Activated T-helper 1 cell treated with anti-CD3 and anti-CD28 coated beads, Interleukin-12 subunit alpha, Interleukin-12 subunit beta, Interleukin-2, Interleukin-4 antibody, amounts not matched to agents 30 ng/mL and 10 ng/mL and 1 ng/mL, durations not matched to agents 14 hours and 24 hours and 36 hours (primary cell): ENCODE measurements at regions not wholly inside any gene's neighbourhood (a gene's known extent, or its start where the extent isn't known, plus 50 kb on each side); places are given as distances from the start of the nearest gene placed in this dataset.

Source experiments
- DNase-seq: peaks from one replicate; pipeline ENCODE4 v3.0.0; 2021; ENCODE audit warnings: low spot score
- H3K27ac Mint-ChIP-seq: one replicate; pipeline ENCODE4 v1.8.0; 2021; ENCODE audit warnings: mild to moderate bottlenecking, mixed read lengths
- H3K27me3 Mint-ChIP-seq: one replicate; pipeline ENCODE4 v1.8.0; 2022; ENCODE audit warnings: mild to moderate bottlenecking, moderate library complexity, mixed read lengths; ENCODE audit not compliant: insufficient read depth
- H3K36me3 Mint-ChIP-seq: one replicate; pipeline ENCODE4 v1.8.0; 2021; ENCODE audit warnings: low read depth, mixed read lengths
- H3K4me1 Mint-ChIP-seq: one replicate; pipeline ENCODE4 v1.8.0; 2021; ENCODE audit warnings: low read depth, mixed read lengths
- H3K4me3 Mint-ChIP-seq: one replicate; pipeline ENCODE4 v1.8.0; 2021; ENCODE audit warnings: mild to moderate bottlenecking, moderate library complexity, mixed read lengths
- H3K9me3 Mint-ChIP-seq: one replicate; pipeline ENCODE4 v1.8.0; 2021; ENCODE audit warnings: mixed read lengths
- intact Hi-C: fragments of 100-400 bp; cut with micrococcal nuclease; formaldehyde crosslinking; loops from one replicate; pipeline ENCODE4 v1.15.1; 2024

GRCh38 chr20:12409501-12409900 lies 491.8 kb downstream of the BTBD3 start:
- Mint-ChIP-seq H3K4me3 (no peak overlapping the region), H3K9me3 (peaks cover 43% of the 10 kb centered on the region), H3K27ac (no peak overlapping the region), H3K27me3 (no peaks in the 10 kb centered on the region), H3K36me3 (no peaks in the 10 kb centered on the region), H3K4me1 (no peaks in the 10 kb centered on the region)
- intact Hi-C loops, result no loop called here
- no peak for DNase-seq

DNA sequence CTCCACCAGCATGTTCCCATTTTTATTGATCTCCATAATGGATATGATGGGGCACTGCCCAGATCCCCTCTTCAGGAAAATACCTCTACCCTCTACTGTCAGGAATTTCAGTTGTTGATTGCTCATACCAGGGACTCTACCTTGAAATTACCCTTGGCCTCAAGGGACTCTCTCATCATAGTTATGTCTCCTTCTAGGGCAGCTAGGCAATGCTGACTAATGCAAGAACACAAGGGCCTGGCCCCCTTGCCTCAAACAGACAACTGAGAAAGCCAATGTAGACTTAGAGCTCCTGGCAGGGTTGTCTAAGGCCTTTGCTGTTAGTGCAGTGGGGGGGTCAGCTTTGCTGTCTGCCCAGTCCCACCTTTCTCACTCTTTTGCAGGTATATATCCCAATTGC lies 493.1 kb downstream of the BTBD3 start:
- Mint-ChIP-seq H3K36me3 (no peaks in the 10 kb centered on the region), H3K4me1 (no peaks in the 10 kb centered on the region), H3K27ac (no peak overlapping the region), H3K27me3 (no peaks in the 10 kb centered on the region), H3K9me3 (peaks cover 48% of the 10 kb centered on the region), H3K4me3 (no peak overlapping the region)
- intact Hi-C loops, result no loop called here
- no peak for DNase-seq

DNA sequence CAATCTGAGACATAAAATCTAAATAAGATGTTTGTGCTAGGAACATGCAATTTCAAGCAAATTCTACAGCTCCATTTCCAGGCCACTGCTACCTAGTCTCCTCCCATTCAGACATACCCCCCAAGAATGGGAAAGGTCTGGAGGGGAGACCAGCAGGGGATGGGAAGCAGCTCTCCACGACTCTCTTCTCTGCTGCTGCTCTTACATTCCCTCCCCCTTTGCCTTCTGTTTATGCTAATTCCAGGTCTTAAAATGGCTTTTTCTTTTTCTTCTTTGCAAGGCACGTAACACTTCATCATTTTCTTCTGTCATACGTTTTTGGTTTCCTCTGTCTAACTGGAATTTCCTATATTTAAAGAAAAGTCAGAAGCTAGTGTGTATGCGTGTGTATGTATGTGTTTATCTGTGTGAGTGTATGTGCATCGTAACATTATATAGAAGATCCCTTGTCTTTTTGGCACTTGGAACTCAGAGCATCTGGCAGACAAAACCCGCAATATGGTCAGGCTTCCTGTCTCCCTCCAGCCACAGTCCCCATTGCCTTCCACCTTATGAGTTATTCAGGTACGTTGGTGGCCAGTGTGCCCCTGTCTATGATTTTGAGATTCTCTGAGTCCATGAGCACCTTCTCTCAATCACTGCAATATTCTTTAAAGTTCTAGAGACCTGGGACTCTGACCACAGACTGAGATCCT lies 493.7 kb downstream of the BTBD3 start:
- intact Hi-C loops, result no loop called here
- no peak overlapping the region for H3K4me3 Mint-ChIP-seq
- DNase-seq, result no peak
- no peak overlapping the region for H3K27ac Mint-ChIP-seq
- no peaks in the 10 kb centered on the region for H3K4me1 Mint-ChIP-seq
- H3K9me3 Mint-ChIP-seq, result peaks cover 48% of the 10 kb centered on the region
- H3K27me3 Mint-ChIP-seq, result no peaks in the 10 kb centered on the region
- no peaks in the 10 kb centered on the region for H3K36me3 Mint-ChIP-seq

DNA sequence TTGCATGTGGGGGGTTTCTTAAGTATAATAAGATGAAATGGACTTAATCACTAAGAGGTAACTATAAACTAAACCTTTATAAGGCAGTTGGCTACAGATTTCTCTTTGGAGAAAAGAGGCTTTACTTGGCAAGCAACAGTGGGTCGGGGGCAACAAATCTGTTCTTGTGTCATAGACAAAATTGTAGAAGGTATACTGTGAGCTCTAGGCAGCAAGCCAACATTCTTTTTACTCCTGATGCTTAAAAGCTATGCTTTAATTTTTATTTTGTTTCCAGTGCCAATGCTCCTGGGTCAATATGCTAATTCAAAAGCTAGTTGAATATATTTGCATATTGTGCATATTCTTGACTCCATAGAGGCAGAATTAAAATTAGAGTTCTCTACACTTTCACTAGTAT lies 495.4 kb downstream of the BTBD3 start:
- no peaks in the 10 kb centered on the region for H3K4me1 Mint-ChIP-seq
- intact Hi-C loops, result no loop called here
- no peak for DNase-seq
- no peak overlapping the region for H3K4me3 Mint-ChIP-seq
- no peaks in the 10 kb centered on the region for H3K27me3 Mint-ChIP-seq
- H3K9me3 Mint-ChIP-seq, result peaks cover 38% of the 10 kb centered on the region
- no peaks in the 10 kb centered on the region for H3K36me3 Mint-ChIP-seq
- no peak overlapping the region for H3K27ac Mint-ChIP-seq

DNA sequence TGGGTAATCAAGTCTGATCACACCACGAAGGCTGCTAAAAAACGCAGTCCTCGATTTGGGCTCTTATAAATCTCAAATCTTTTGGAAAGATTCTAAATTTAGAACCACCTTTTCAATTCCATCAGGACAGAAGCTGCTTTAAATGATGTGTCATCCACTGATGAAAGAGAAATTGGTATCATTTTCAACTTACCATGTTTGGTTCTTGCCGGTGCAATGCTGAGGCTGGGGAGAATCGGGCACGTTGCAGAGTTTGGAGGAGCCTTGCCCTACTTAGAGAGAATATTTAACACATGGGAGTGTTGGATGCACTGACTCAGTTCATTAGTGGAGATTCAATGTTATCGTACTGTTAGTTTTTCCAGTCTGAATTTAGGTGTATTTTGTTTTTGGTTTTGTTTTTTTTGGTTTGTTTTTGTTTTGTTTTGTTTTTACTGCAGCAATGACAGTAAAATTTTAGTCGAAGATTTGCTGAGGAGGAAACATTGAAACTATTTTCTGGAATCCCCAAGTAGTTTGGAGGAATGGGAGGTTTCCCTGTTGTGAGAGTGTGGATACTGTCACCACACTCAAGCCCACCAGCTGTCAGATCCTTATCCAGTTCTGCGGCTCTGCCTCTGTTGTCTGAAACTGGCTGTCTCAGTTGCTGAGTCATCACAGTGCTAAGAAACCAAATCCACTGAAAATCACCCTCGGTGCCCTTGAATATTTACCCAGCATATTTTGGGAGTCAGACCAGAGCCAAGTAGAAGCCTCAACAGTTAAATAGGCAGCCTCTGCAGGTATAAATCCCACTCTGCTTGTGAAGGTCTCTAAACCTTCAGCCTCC lies 497.0 kb downstream of the BTBD3 start:
- no peak for DNase-seq
- Mint-ChIP-seq H3K4me1 (no peaks in the 10 kb centered on the region), H3K9me3 (peaks cover 35% of the 10 kb centered on the region), H3K27ac (no peak overlapping the region), H3K4me3 (no peak overlapping the region), H3K36me3 (no peaks in the 10 kb centered on the region), H3K27me3 (no peaks in the 10 kb centered on the region)
- intact Hi-C loops, result no loop called here

GRCh38 chr20:12416281-12416680 lies 498.6 kb downstream of the BTBD3 start:
- H3K9me3 Mint-ChIP-seq, result peaks cover 35% of the 10 kb centered on the region
- no peaks in the 10 kb centered on the region for H3K4me1 Mint-ChIP-seq
- no peaks in the 10 kb centered on the region for H3K36me3 Mint-ChIP-seq
- DNase-seq, result no peak
- H3K27me3 Mint-ChIP-seq, result no peaks in the 10 kb centered on the region
- no peak overlapping the region for H3K27ac Mint-ChIP-seq
- H3K4me3 Mint-ChIP-seq, result no peak overlapping the region
- intact Hi-C loops, result no loop called here

GRCh38 chr20:12433724-12434123 lies 516.0 kb downstream of the BTBD3 start:
- intact Hi-C loops, result no loop called here
- no peak for DNase-seq
- no peaks in the 10 kb centered on the region for H3K36me3 Mint-ChIP-seq
- no peaks in the 10 kb centered on the region for H3K27me3 Mint-ChIP-seq
- no peak overlapping the region for H3K27ac Mint-ChIP-seq
- H3K4me3 Mint-ChIP-seq, result no peak overlapping the region
- H3K4me1 Mint-ChIP-seq, result no peaks in the 10 kb centered on the region
- peaks cover 14% of the 10 kb centered on the region for H3K9me3 Mint-ChIP-seq

GRCh38 chr20:12434672-12435071 lies 517.0 kb downstream of the BTBD3 start:
- Mint-ChIP-seq H3K9me3 (peaks cover 14% of the 10 kb centered on the region), H3K36me3 (no peaks in the 10 kb centered on the region), H3K27ac (no peak overlapping the region), H3K27me3 (no peaks in the 10 kb centered on the region), H3K4me3 (no peak overlapping the region), H3K4me1 (no peaks in the 10 kb centered on the region)
- no peak for DNase-seq
- intact Hi-C loops, result no loop called here

DNA sequence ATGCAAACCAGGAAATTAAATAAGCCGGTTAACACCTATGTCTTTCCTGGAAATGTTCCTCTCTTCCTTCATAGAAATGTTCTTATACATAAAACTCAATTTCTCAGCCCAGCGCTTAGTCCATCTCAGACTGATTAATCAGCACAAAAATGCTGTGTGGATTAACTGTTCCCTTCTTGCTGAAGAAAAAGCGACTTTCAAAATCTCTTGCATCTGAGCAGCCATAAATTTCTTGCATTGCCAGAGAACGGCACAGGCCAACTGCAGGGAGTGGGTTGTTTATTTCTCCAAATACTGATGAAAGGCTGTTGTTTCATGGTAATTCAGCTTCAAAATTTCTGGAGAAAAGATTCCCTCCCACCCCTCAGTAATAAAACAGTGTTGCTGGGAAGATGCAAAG lies 517.6 kb downstream of the BTBD3 start:
- no peak for DNase-seq
- no peak overlapping the region for H3K4me3 Mint-ChIP-seq
- H3K36me3 Mint-ChIP-seq, result no peaks in the 10 kb centered on the region
- intact Hi-C loops, result no loop called here
- H3K4me1 Mint-ChIP-seq, result no peaks in the 10 kb centered on the region
- H3K27ac Mint-ChIP-seq, result no peak overlapping the region
- peaks cover 10% of the 10 kb centered on the region for H3K9me3 Mint-ChIP-seq
- no peaks in the 10 kb centered on the region for H3K27me3 Mint-ChIP-seq

DNA sequence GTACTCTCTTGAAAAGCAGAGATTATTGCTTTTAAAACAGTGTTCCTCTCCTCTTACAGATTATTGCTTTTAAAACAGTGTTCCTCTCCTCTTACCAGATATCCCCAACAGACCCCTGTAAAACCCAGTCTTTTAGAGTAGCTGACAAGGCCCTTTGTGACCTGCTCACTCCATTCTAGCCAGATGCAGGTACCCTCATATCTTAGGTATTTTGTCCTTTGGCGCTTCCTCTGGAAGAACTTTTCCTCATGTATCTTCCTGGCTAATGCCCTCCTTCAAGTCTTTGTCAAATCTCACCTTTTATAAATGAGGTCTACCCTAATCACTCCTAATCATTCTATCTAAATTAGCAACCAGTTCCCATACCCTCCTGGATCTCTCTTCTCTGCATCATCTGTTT lies 536.0 kb downstream of the BTBD3 start:
- H3K4me1 Mint-ChIP-seq, result no peaks in the 10 kb centered on the region
- H3K4me3 Mint-ChIP-seq, result no peak overlapping the region
- H3K27me3 Mint-ChIP-seq, result no peaks in the 10 kb centered on the region
- intact Hi-C loops, result no loop called here
- no peak for DNase-seq
- no peak overlapping the region for H3K27ac Mint-ChIP-seq
- H3K36me3 Mint-ChIP-seq, result peaks cover 1% of the 10 kb centered on the region
- peaks cover 6% of the 10 kb centered on the region for H3K9me3 Mint-ChIP-seq

DNA sequence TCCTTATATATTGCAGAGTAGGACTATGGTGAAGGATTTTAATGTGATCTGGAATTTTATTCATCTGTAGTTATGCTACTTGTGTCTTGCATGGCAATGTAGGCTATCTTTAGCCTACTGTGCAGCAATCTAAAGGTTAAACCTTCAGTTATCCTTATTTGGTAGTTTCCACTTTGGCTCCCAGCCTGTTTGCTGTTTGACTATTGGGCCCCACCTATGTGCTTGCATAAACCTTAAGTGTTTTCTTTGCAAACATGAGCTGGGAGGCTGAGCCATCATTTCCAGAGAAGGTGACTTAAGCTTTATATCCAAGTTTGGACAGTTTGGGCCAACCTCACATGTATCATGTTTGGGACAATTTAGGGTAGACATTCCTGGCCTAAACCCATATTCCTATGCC lies 537.5 kb downstream of the BTBD3 start:
- Mint-ChIP-seq H3K36me3 (no peaks in the 10 kb centered on the region), H3K27ac (no peak overlapping the region), H3K4me1 (no peaks in the 10 kb centered on the region), H3K27me3 (no peaks in the 10 kb centered on the region), H3K9me3 (no peaks in the 10 kb centered on the region), H3K4me3 (no peak overlapping the region)
- DNase-seq, result no peak
- intact Hi-C loops, result no loop called here

DNA sequence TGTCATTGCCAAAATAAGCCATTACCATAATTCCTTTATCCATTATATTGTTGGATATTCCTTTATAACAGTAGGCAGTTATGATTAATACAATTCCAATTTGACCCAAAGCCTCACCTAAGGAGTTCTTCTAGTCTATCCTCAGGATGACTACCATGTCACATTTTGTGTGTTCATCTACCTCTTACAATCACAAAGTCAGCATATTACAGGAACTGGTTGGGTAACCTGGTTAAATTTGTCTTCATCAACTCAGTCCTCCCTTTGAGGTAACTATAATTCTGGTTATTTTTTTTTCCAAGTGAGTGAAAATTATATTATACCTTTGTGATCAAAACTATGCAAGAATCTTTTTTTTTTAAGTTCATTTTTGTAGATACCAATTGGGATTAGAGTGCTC lies 540.5 kb downstream of the BTBD3 start:
- Mint-ChIP-seq H3K27ac (no peak overlapping the region), H3K27me3 (no peaks in the 10 kb centered on the region), H3K4me3 (no peak overlapping the region), H3K9me3 (peaks cover 12% of the 10 kb centered on the region), H3K4me1 (no peaks in the 10 kb centered on the region), H3K36me3 (no peaks in the 10 kb centered on the region)
- intact Hi-C loops, result no loop called here
- no peak for DNase-seq

DNA sequence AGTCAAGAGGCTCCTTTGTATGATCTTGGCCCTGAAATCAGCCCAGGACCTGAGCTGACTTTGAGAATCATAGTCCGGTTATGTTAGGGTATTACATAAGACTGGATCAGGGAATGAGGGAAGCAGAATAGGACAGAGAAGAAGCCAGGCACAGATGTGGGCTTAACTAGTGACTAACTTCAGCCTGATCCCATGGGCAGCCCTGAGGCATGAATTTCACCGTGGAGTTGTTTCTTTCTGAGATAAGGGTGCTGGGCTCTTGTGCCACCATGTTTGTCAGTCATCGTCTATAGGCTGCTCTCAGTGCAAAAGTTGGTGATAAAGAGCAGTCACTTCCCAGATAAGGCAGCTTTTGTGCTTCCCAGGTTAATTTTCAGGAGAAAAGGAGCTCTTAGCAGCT lies 544.7 kb upstream of the SPTLC3 start:
- no peaks in the 10 kb centered on the region for H3K4me1 Mint-ChIP-seq
- no peak overlapping the region for H3K4me3 Mint-ChIP-seq
- no peak overlapping the region for H3K27ac Mint-ChIP-seq
- intact Hi-C loops, result no loop called here
- peaks cover 21% of the 10 kb centered on the region for H3K9me3 Mint-ChIP-seq
- H3K27me3 Mint-ChIP-seq, result no peaks in the 10 kb centered on the region
- no peak for DNase-seq
- H3K36me3 Mint-ChIP-seq, result no peaks in the 10 kb centered on the region
